SH-SY5Y (cell line): ENCODE measurements at regions not wholly inside any gene's neighbourhood (a gene's known extent, or its start where the extent isn't known, plus 50 kb on each side); places are given as distances from the start of the nearest gene placed in this dataset.

Experiments
- GATA2 ChIP-seq: IDR thresholded peaks from 2 replicates; pipeline ENCODE4 v1.6.1; 2011; ENCODE audit warnings: mild to moderate bottlenecking, low read depth, low read length
- GATA3 ChIP-seq: IDR thresholded peaks from 2 replicates; pipeline ENCODE4 v1.6.1; 2011; ENCODE audit warnings: low read depth, mild to moderate bottlenecking, low read length, moderate library complexity

- TF ChIP-seq GATA2, result no peak
- no peak for TF ChIP-seq GATA3
Measured at GRCh38 chr14:106642090-106642489, 1115.7 kb downstream of the TMEM121 start.
